Endothelial cell (in vitro differentiated cells): ENCODE measurements at regions not wholly inside any gene's neighbourhood (a gene's known extent, or its start where the extent isn't known, plus 50 kb on each side); places are given as distances from the start of the nearest gene placed in this dataset.

Experiments
- DNase-seq: peaks from one replicate; pipeline ENCODE4 v3.0.0; 2021; ENCODE audit warnings: low spot score
- H3K27ac Mint-ChIP-seq: one replicate; pipeline ENCODE4 v1.8.0; 2021; ENCODE audit warnings: mixed read lengths, inconsistent platforms; ENCODE audit not compliant: unreplicated experiment
- H3K27me3 Mint-ChIP-seq: one replicate; pipeline ENCODE4 v1.8.0; 2021; ENCODE audit warnings: mild to moderate bottlenecking, moderate library complexity, mixed read lengths, inconsistent platforms; ENCODE audit not compliant: unreplicated experiment
- H3K36me3 Mint-ChIP-seq: one replicate; pipeline ENCODE4 v1.8.0; 2021; ENCODE audit warnings: mild to moderate bottlenecking, low read depth, mixed read lengths, inconsistent platforms; ENCODE audit not compliant: unreplicated experiment
- H3K4me1 Mint-ChIP-seq: one replicate; pipeline ENCODE4 v1.8.0; 2021; ENCODE audit warnings: mild to moderate bottlenecking, mixed read lengths, inconsistent platforms; ENCODE audit not compliant: unreplicated experiment
- H3K4me3 Mint-ChIP-seq: one replicate; pipeline ENCODE4 v1.8.0; 2021; ENCODE audit warnings: mild to moderate bottlenecking, mixed read lengths, inconsistent platforms; ENCODE audit not compliant: unreplicated experiment
- H3K9me3 Mint-ChIP-seq: one replicate; pipeline ENCODE4 v1.8.0; 2021; ENCODE audit warnings: mixed read lengths, inconsistent platforms; ENCODE audit not compliant: unreplicated experiment
- TF ChIP-seq, protein P1 (sequence below): fragments of 200-600 bp; sonication (generic); IDR thresholded peaks from one replicate; pipeline ENCODE4 v1.5.0; 2021; ENCODE audit warnings: antibody characterized with exemption; ENCODE audit not compliant: unreplicated experiment

DNA sequence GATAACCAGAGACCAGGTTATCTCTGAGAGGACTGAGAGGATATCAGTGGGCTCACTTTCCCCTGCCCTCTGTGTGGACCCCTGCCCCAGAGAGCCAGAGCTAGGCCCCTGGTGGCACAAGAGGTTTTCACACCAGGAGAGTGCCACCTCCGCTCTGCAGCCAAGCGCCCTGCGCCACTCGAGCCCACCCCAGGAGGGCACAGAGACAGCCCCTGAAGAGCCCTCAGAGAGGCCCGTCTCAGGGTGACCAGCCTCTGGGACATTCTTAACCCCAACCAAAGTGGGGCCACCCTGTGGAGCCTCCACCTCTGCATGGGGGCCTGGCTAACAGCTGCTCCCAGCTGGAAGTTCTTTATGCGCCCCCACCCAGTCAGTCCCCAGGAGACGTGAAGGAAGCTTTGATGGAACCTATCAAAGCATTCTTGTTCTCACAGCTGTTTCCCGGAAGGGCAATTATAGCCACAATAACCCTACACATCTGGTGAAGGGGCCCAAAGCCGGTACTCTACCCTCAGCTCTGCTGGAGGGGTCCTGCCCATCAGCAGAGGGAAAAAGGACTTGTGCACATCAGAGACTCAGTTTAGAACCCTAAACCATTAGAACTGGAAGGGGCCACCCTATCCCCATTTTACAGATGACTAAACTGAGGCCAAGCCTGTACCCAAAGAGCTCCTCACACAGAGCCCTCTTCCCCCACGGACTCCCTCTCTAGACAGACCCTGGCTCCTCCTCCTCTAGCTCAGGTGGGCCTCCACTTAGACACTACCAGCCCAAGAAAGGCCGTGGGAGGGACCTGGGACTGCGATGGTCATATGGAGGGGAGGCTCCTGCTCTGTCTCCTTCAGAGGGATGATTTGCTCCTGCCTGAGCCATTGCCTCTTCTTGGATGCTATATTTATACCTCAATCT, 101.1 kb downstream of the ZFP36L2 start:
- Mint-ChIP-seq H3K4me3 (no peak overlapping the region), H3K36me3 (no peaks in the 10 kb centered on the region), H3K9me3 (no peaks in the 10 kb centered on the region), H3K27me3 (peaks cover 6% of the 10 kb centered on the region), H3K27ac (no peak overlapping the region), H3K4me1 (peaks cover 56% of the 10 kb centered on the region)
- no peak for DNase-seq
- TF ChIP-seq, protein P1, sequence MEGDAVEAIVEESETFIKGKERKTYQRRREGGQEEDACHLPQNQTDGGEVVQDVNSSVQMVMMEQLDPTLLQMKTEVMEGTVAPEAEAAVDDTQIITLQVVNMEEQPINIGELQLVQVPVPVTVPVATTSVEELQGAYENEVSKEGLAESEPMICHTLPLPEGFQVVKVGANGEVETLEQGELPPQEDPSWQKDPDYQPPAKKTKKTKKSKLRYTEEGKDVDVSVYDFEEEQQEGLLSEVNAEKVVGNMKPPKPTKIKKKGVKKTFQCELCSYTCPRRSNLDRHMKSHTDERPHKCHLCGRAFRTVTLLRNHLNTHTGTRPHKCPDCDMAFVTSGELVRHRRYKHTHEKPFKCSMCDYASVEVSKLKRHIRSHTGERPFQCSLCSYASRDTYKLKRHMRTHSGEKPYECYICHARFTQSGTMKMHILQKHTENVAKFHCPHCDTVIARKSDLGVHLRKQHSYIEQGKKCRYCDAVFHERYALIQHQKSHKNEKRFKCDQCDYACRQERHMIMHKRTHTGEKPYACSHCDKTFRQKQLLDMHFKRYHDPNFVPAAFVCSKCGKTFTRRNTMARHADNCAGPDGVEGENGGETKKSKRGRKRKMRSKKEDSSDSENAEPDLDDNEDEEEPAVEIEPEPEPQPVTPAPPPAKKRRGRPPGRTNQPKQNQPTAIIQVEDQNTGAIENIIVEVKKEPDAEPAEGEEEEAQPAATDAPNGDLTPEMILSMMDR: no peak

DNA sequence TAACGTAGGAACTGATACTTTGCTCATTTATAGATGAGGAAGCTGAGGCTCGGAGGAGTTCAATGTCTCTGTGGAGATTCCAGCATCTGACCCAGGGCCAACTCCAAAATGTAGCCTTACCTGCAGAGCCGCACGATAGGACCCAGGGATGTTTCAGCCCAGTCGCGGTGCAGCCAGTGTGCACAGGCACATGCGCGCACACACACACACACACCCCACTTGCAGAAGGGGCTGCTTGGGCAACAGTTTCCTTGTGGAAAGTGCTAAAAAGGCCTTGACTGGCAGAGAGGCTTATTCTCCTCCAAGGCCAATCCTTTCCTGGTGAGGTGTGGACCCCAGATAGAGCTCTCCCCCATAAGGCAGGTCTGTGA, 101.7 kb downstream of the ZFP36L2 start:
- DNase-seq: no peak
- H3K4me3 Mint-ChIP-seq: no peak overlapping the region
- TF ChIP-seq, protein P1: no peak
- H3K36me3 Mint-ChIP-seq: no peaks in the 10 kb centered on the region
- H3K27ac Mint-ChIP-seq: no peak overlapping the region
- H3K27me3 Mint-ChIP-seq: peaks cover 6% of the 10 kb centered on the region
- no peaks in the 10 kb centered on the region for H3K9me3 Mint-ChIP-seq
- H3K4me1 Mint-ChIP-seq: peaks cover 54% of the 10 kb centered on the region

DNA sequence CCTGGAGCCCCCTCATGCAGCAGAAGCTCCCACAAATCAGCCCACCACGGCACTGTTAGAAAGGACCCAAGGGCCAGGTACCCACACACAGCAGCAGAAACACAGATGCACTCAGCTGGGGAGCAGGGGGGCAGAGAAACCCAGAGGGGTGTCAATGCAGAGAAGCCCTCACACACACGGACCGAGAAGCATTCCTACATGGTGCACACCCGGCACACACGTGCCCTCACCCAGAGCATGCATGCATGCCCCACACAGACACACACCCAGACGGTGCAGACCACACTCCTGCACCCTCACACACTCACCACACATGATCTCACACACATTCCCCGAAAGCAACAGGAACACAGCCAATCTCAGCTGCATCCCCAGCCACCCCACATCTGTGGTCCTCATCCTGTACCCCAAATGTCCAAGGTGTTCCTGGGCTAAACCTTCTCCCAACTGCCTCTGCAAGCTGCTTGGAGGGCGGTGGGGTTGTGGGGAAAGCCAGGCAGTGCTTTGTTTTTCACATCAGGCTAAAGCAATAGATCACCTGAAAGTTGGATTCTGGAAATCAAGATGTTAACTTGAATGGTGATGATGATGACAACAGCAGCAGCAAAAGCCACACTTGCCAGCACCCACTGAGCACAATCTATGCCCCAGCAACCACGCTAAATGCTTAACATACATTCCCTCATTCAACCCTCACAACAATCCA, 102.3 kb downstream of the ZFP36L2 start:
- no peak overlapping the region for H3K4me3 Mint-ChIP-seq
- peaks cover under 1% of the 10 kb centered on the region for H3K36me3 Mint-ChIP-seq
- TF ChIP-seq, protein P1: no peak
- no peak overlapping the region for H3K27ac Mint-ChIP-seq
- H3K4me1 Mint-ChIP-seq: peaks cover 52% of the 10 kb centered on the region
- peaks cover 6% of the 10 kb centered on the region for H3K27me3 Mint-ChIP-seq
- no peaks in the 10 kb centered on the region for H3K9me3 Mint-ChIP-seq
- DNase-seq: no peak

DNA sequence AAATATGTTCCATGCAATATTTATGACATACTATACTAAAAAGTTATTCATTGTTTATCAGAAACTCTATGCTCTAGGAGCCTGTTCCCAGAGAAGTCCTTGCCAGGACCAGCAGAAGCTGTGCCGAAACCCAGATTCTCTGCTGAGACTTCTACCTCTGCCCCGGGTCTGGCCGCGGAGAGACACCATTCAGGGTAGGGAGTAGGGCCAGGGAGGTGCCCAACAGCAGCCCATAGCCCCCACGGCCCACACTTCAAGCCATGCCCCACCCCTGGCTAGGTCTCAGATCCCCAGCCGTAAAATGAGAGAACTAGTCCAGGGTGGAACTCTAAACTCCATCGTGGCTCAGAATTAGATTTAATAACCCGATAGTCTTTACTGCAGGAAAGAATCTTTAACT, 102.9 kb downstream of the ZFP36L2 start:
- no peak for DNase-seq
- Mint-ChIP-seq H3K36me3 (peaks cover 7% of the 10 kb centered on the region), H3K27ac (no peak overlapping the region), H3K4me3 (no peak overlapping the region), H3K4me1 (peaks cover 48% of the 10 kb centered on the region), H3K9me3 (no peaks in the 10 kb centered on the region), H3K27me3 (peaks cover 5% of the 10 kb centered on the region)
- TF ChIP-seq, protein P1: no peak

DNA sequence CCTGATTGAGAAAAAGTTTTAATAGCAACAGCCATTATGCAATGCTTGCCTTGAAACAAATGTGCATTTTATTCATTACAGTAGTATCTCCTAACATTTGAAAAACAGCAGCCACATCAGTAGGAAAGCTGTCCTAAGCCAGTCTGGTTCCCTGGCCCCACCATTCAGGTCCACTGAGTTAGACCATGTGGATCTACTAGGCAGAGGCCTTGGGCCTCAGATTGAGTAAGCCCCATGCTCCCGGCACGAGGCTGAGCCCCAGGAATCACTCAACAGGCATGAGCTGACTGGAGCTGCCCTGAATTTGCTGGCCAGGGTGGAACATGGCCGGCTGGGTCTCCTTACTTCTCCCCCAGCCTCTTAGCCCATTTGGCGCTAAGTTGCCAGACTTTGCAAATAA, 103.4 kb downstream of the ZFP36L2 start:
- peaks cover 8% of the 10 kb centered on the region for H3K36me3 Mint-ChIP-seq
- peaks cover 5% of the 10 kb centered on the region for H3K27me3 Mint-ChIP-seq
- H3K27ac Mint-ChIP-seq: no peak overlapping the region
- H3K4me1 Mint-ChIP-seq: peaks cover 44% of the 10 kb centered on the region
- no peak overlapping the region for H3K4me3 Mint-ChIP-seq
- no peak for DNase-seq
- TF ChIP-seq, protein P1: no peak
- H3K9me3 Mint-ChIP-seq: no peaks in the 10 kb centered on the region
